ENCODE measurements at regions not wholly inside any gene's neighbourhood (a gene's known extent, or its start where the extent isn't known, plus 50 kb on each side); places are given as distances from the start of the nearest gene placed in this dataset.
"Not testable (repeated sequence)": the region's sequence is repeated elsewhere in the genome, so short reads cannot be mapped to it uniquely, and the experiment has no call there.

GRCh38 chr13:26484196-26484595, 73.3 kb upstream of the WASF3 start:
- no peak for DNase-seq

- DNase-seq = no peak
Observed at GRCh38 chr13:26485288-26485687, 72.2 kb upstream of the WASF3 start.

- DNase-seq = no peak
Observed at GRCh38 chr13:26485786-26486185, 71.7 kb upstream of the WASF3 start.

- no peak for DNase-seq
Observed at GRCh38 chr13:26486550-26486949, 70.9 kb upstream of the WASF3 start.

GRCh38 chr13:26487781-26488180, 69.7 kb upstream of the WASF3 start:
- no peak for DNase-seq

- no peak for DNase-seq
Observed at GRCh38 chr13:26488236-26489003, 69.1 kb upstream of the WASF3 start.

GRCh38 chr13:26492301-26492700, 65.2 kb upstream of the WASF3 start:
- not testable (repeated sequence) for DNase-seq

- DNase-seq = no peak
Observed at GRCh38 chr13:26494571-26495195, 62.8 kb upstream of the WASF3 start.

GRCh38 chr13:26495750-26496149, 61.7 kb upstream of the WASF3 start:
- DNase-seq = no peak

GRCh38 chr13:26497968-26498511, 59.4 kb upstream of the WASF3 start:
- DNase-seq = no peak

GRCh38 chr13:26498656-26499601, 58.6 kb upstream of the WASF3 start:
- no peak for DNase-seq

- DNase-seq = no peak
Observed at GRCh38 chr13:26500618-26501320, 56.7 kb upstream of the WASF3 start.

- no peak for DNase-seq
Observed at GRCh38 chr13:26501641-26502040, 55.8 kb upstream of the WASF3 start.

GRCh38 chr13:26502826-26503225, 54.7 kb upstream of the WASF3 start:
- no peak for DNase-seq

- no peak for DNase-seq
Observed at GRCh38 chr13:26503826-26504594, 53.5 kb upstream of the WASF3 start.

Data from amniotic stem cell (primary cell).